CMK (cell line): ENCODE measurements at regions not wholly inside any gene's neighbourhood (a gene's known extent, or its start where the extent isn't known, plus 50 kb on each side); places are given as distances from the start of the nearest gene placed in this dataset.

ENCODE experiments used
- DNase-seq: peaks from one replicate; pipeline ENCODE4 v3.0.0-alpha.2; 2010; ENCODE audit warnings: low read depth

- DNase-seq, result no peak
Measured at GRCh38 chr2:62447411-62447810, 58.6 kb downstream of the TMEM17 start.

GRCh38 chr2:62446491-62446890, 59.5 kb downstream of the TMEM17 start:
- no peak for DNase-seq

GRCh38 chr2:62443886-62444285, 62.1 kb downstream of the TMEM17 start:
- no peak for DNase-seq

DNA sequence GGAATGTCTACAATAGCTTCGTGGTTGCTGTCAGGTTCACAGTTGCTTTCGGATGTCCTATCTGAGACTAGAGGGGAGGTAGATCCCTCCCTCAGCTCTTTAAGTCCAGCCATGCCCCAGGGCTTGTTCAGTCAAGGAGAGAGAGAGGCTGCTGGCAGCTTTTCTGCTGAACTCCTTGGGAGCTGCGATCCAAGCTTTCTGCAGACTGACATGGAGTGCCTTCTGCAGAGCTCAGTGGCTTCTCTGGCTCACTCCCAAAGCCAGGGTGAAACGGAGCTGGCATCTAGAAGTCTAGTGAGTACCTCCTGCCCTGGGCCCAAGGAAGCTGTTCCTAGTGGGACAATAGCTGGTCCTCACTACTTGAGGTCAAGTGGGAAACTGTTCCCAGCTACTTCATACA, 62.5 kb downstream of the TMEM17 start:
- no peak for DNase-seq

GRCh38 chr2:62441824-62442223, 64.2 kb downstream of the TMEM17 start:
- DNase-seq, result no peak

DNA sequence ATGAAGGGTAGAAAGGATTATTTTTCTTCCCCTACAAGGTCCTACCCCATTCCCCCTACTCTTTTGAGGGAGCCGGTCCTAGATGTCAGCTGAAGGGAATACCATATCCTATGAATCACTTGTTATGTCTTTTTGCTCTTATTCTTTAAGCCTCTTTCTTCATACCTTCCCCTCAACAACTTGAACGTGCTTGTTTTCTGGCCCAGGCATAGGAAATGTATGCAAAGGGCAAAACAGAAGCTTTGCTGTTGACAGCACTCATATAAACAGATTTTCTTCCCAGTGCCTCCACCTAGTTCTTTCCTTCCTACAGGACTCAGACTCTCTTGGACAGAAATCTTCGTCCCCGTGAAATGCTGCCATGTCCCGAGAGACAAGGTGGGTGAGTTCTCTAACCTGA, 64.6 kb downstream of the TMEM17 start:
- no peak for DNase-seq

DNA sequence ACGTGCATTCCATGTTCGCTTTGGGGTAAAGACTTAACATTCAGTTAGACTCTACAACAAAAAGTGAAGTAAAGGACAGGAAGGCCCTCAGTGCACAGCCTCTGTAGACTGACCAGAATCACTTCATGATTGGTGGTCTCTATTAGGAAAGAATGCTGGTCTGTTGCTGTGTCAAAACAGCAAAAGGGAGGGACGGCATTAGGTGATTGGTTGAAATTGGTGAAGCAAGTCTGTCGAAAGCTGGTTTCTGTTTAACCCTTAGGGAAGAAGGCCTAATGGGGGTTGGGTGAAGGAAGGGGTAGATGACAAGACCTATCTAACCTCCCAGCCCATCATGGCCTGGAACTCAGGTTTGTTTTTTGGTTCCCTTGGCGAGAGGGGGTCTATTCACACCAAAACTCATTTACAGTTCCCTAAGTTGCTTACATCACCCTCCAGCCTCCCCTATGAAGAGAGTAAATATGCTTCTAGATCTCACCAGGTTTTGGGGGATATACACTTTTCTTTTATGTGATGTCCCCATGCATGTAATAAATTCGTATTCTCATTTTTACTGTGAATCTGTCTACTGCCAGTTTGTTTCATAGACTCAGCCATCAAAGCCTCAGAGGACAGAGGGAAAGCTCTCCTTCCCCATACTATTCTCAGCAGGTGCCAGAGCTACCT, 65.6 kb downstream of the TMEM17 start:
- no peak for DNase-seq

DNA sequence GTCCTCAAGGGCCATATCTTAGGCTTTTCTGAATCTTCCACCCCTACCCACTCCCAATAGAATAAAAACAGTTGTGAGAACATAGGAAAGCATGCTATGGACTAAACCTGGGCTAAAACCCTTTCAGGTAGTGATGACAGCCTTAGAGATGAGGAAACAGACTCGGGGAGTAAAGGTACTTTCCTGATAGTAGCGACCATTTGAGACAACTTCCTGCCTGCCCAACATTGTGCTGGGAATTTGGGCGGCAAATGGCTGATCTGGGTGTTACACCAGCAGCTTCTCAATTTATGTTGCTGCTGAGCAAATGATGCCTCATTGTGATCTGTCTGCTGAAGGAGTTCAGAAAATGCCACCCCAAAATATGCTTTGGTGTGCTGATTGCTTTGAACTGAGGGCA, 66.6 kb downstream of the TMEM17 start:
- DNase-seq, result no peak

DNA sequence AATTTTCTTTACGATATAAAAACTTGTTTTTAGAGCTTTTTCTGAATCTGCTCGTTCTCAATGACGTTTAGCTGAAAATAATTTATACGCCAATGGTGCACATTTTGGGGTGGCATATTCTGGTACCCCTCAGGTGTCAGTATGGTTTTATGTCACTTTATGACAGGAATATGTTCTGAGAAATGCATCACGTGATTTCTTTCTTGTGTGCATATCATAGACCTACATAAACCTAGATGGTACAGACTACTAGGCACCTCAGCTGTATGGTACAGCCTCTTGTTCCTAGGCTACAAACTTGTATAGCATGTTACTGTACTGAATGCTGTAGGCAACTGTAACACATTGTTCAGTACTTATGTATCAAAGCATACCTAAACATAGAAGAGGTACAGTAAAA, 68.2 kb downstream of the TMEM17 start:
- no peak for DNase-seq

GRCh38 chr2:62435720-62436119, 70.3 kb downstream of the TMEM17 start:
- DNase-seq, result no peak

DNA sequence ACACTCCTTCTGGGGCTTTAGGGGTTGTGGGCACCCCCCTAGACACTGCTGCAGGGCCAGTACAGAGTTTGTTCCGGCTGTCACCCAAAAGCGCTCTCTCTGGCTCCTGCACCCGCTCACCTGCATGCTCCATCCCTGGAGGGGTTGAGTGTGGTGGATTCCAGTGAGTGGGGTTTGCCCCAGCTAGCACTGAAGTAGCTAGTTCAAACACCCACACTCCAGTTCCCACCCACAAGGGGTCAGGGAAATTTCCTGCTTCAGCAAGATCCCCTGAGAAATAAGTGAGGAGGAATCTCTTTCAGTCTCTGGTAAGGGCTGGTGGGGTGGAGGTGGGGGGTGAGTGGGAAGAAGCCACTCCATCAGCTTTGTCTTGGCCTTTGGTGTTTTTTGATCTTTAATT, 73.6 kb downstream of the TMEM17 start:
- no peak for DNase-seq

DNA sequence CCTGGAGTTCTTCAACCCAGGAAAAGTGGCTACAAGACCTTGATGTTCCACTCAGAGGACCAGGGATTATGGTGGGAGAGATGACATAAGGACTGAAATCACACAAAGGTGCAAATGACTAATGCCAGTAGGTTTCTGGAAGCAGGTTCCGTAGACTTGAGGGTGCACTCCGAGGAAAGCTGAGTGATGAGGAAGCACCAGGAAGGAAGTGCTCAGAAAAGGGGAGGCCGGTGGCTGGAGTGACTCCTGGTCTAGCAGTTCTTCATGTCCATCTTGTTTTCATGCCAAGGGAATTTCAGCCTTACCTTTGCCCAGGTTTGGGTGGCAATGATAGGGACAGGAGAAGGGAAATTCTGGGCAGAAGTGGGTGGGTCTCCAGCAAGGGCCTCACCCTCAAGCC, 74.5 kb downstream of the TMEM17 start:
- no peak for DNase-seq

- no peak for DNase-seq
Measured at GRCh38 chr2:62430146-62430545, 75.8 kb downstream of the TMEM17 start.

DNA sequence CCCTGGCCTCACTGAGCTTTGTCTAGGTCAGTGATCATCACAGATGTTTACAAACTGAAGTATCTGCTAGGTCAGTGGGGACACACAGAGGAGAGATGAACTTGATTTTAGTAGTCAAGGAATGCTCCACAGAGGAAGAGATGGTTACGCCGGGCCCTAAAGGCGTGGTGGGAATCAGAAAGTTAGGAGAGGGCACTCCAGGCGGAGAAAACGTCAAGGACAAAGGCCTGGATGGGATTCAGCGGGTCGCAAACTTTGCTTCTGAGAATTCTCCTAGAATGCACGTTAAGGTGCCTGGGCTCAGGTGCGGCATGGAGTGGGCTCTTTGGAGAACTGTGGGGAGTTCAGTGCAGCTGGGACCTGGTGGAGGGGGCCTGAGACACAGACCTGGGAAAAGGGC, 78.8 kb downstream of the TMEM17 start:
- DNase-seq, result no peak

- DNase-seq, result no peak
Measured at GRCh38 chr2:62426154-62426912, 79.7 kb downstream of the TMEM17 start.

DNA sequence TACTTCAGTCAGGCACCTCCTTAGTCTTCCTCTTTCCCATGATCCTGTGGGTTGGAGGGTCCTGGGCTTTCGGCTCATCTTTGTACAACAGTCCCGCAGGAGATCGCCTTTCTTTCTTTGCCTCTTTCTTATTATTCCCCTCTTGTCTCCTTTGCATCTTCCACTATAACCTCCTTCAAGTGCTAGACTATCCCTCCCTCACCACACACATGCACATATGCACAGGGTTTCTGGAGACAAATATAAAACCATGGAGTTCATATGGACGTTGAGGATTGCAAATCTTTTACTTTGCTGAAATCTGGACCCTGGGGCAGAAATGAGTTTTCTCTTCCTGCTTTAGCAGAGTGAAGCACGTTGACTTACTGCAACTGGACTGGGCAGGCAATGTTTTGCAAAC, 80.3 kb downstream of the TMEM17 start:
- no peak for DNase-seq

DNA sequence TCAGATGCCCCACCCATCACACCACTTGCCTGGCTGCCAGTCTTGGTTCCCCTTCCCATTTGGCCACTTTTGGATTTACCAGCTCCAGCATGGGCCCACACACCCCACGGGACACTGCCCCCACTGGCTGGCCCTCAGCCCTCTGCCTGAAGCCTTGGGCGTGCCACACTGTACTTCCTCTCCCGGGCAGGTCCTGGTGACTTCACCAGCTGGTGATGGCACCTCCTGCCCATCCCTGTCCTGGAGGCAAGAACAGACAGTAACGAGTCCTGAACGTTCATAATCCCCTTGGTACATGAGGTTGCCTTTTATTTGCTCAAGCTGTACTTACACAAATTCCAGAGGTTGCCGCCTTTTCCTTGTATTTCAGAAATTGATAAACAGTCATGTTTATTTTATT, 81.1 kb downstream of the TMEM17 start:
- no peak for DNase-seq

DNA sequence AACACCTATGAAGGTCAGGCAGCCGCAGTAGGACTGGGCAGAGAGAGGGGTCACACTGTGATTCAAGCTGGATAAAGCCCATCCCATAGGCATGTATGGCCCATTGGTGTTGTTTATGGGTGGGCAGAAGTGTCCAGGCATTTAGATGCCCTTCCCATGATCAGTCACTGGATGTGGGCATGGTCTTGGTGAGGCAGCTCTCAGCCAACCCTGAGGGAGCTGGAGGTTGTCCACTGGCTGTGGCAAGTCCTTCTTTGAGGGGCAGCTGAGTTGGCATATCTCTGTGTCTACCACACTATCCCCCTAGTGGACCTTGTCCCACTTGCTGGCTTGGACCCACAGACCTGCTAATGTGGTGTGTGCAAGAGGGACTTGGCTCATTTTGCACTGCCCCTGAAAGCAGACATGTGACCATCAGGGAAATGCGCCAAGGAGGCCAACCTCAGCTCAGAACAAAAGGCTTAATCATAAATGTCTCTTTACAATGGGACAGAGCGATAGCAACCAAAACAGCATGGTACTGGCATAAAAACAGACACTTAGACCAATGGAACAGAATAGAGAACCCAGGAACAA, 82.0 kb downstream of the TMEM17 start:
- no peak for DNase-seq

DNA sequence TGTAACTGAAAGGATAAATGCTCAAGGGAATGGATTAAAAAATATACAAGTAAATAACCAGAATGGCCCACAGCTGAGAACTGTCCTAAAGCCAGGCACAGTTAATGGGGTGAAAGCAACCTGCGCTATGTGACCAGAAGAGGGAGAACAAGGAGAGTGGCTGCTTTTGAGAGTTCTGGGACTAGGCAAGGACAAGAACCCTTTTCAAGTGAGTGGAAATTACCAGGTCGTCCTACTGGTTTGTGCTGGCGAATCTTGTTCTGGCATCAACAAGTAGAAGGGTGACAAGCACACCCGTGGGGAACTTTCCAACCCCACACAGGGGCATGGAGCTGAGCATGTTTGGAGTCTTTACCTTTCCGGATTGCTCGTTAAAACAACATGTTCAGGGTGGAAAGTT, 82.8 kb downstream of the TMEM17 start:
- DNase-seq, result no peak

GRCh38 chr2:62415518-62415917, 90.5 kb downstream of the TMEM17 start:
- DNase-seq, result no peak

GRCh38 chr2:62415019-62415431, 91.0 kb downstream of the TMEM17 start:
- DNase-seq, result no peak

- no peak for DNase-seq
Measured at GRCh38 chr2:62413116-62413663, 92.8 kb downstream of the TMEM17 start.

DNA sequence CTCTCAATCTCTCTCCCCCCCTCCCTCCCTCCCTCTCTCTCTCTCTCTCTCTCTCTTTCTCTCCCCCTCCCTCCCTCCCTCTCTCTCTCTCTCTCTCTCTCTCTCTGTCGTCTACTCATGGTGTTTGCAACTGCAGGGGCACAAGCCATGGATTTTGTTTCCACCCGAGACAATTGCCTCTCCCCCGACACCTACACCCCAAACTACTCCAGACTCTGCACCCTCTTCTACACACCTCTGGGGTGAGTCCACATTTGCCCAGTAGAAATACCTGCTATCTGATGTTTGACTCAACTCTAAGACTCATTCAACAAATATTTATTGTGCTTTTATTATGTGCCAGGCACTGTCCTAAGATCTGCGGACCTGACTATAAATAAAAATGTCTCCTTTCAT, 93.7 kb downstream of the TMEM17 start:
- no peak for DNase-seq
